ENCODE measurements at regions not wholly inside any gene's neighbourhood (a gene's known extent, or its start where the extent isn't known, plus 50 kb on each side); places are given as distances from the start of the nearest gene placed in this dataset.

- TF ChIP-seq, protein P1, sequence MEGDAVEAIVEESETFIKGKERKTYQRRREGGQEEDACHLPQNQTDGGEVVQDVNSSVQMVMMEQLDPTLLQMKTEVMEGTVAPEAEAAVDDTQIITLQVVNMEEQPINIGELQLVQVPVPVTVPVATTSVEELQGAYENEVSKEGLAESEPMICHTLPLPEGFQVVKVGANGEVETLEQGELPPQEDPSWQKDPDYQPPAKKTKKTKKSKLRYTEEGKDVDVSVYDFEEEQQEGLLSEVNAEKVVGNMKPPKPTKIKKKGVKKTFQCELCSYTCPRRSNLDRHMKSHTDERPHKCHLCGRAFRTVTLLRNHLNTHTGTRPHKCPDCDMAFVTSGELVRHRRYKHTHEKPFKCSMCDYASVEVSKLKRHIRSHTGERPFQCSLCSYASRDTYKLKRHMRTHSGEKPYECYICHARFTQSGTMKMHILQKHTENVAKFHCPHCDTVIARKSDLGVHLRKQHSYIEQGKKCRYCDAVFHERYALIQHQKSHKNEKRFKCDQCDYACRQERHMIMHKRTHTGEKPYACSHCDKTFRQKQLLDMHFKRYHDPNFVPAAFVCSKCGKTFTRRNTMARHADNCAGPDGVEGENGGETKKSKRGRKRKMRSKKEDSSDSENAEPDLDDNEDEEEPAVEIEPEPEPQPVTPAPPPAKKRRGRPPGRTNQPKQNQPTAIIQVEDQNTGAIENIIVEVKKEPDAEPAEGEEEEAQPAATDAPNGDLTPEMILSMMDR (conservative IDR thresholded peaks at IDR 0.05; ENCODE audit: low read depth, low read length) = no peak
- no peak for TF ChIP-seq EZH2phosphoT487 (IDR thresholded peaks at IDR 0.05; ENCODE audit: borderline replicate concordance, low read length)
- Histone ChIP-seq H3K9me3 (ENCODE audit: low read length) (no peaks in the 10 kb centered on the region), H3K4me3 (ENCODE audit: low read length) (no peak overlapping the region), H3K9me2 (replicated peaks; ENCODE audit: low read length) (no peaks in the 10 kb centered on the region), H3K79me2 (ENCODE audit: low read length) (no peaks in the 10 kb centered on the region), H3K36me3 (ENCODE audit: low read depth, low read length) (no peaks in the 10 kb centered on the region), H4K20me1 (ENCODE audit: low read length) (no peaks in the 10 kb centered on the region), H3K4me2 (ENCODE audit: low read length) (no peak overlapping the region), H3F3A (ENCODE audit: low read length, unreplicated experiment) (no peaks in the 10 kb centered on the region), H3K27me3 (ENCODE audit: low read length) (no peaks in the 10 kb centered on the region), H3K4me1 (ENCODE audit: insufficient read depth, low read length) (no peaks in the 10 kb centered on the region), H3K9ac (ENCODE audit: low read length) (no peak overlapping the region), H3K27ac (ENCODE audit: low read length) (no peak overlapping the region), H2AFZ (ENCODE audit: low read length) (no peak overlapping the region)
- ATAC-seq (no peak), DNase-seq (no peak)
- no TSS peak for BruUV-seq (replicated peaks)
- ChIA-PET POLR2A (ENCODE audit: unreplicated experiment) (no interaction called here), CTCF (no interaction called here)
- intact Hi-C loops (cut with micrococcal nuclease) = no loop called here
Measured at GRCh38 chr7:41830271-41830670, 127.4 kb upstream of the INHBA start.

- Histone ChIP-seq H3K4me2 (ENCODE audit: low read length) (no peak overlapping the region), H3K36me3 (ENCODE audit: low read depth, low read length) (no peaks in the 10 kb centered on the region), H3K9me3 (ENCODE audit: low read length) (no peaks in the 10 kb centered on the region), H3K27me3 (ENCODE audit: low read length) (no peaks in the 10 kb centered on the region), H3K27ac (ENCODE audit: low read length) (no peak overlapping the region), H3K9me2 (replicated peaks; ENCODE audit: low read length) (no peaks in the 10 kb centered on the region), H3K4me3 (ENCODE audit: low read length) (no peak overlapping the region), H3K9ac (ENCODE audit: low read length) (no peak overlapping the region), H3K79me2 (ENCODE audit: low read length) (no peaks in the 10 kb centered on the region), H2AFZ (ENCODE audit: low read length) (no peak overlapping the region), H3F3A (ENCODE audit: low read length, unreplicated experiment) (no peaks in the 10 kb centered on the region), H4K20me1 (ENCODE audit: low read length) (no peaks in the 10 kb centered on the region), H3K4me1 (ENCODE audit: insufficient read depth, low read length) (no peaks in the 10 kb centered on the region)
- intact Hi-C loops (cut with micrococcal nuclease) = no loop called here
- ChIA-PET CTCF (no interaction called here), POLR2A (ENCODE audit: unreplicated experiment) (no interaction called here)
- no TSS peak for BruUV-seq (replicated peaks)
- DNase-seq (no peak), ATAC-seq (no peak)
- TF ChIP-seq EZH2 (IDR thresholded peaks at IDR 0.05; ENCODE audit: low read length, unreplicated experiment) (no peak), EZH2phosphoT487 (IDR thresholded peaks at IDR 0.05; ENCODE audit: borderline replicate concordance, low read length) (no peak)
Measured at GRCh38 chr7:41828911-41829310, 126.0 kb upstream of the INHBA start.

- no peak for ATAC-seq
- intact Hi-C loops (cut with micrococcal nuclease) = no loop called here
- H3K9me3 ChIP-seq (ENCODE audit: low read length) = no peaks in the 10 kb centered on the region
Measured at GRCh38 chr7:41826641-41827040, 123.8 kb upstream of the INHBA start.

More at GRCh38 chr7:41826641-41827040, 123.8 kb upstream of the INHBA start:
- Histone ChIP-seq H3K4me2 (ENCODE audit: low read length) (no peak overlapping the region), H3K27me3 (ENCODE audit: low read length) (no peaks in the 10 kb centered on the region), H3F3A (ENCODE audit: low read length, unreplicated experiment) (no peaks in the 10 kb centered on the region), H4K20me1 (ENCODE audit: low read length) (no peaks in the 10 kb centered on the region), H3K9ac (ENCODE audit: low read length) (no peak overlapping the region), H3K9me2 (replicated peaks; ENCODE audit: low read length) (no peaks in the 10 kb centered on the region), H3K79me2 (ENCODE audit: low read length) (no peaks in the 10 kb centered on the region), H3K4me3 (ENCODE audit: low read length) (no peak overlapping the region), H2AFZ (ENCODE audit: low read length) (no peak overlapping the region), H3K36me3 (ENCODE audit: low read depth, low read length) (no peaks in the 10 kb centered on the region), H3K27ac (ENCODE audit: low read length) (no peak overlapping the region), H3K4me1 (ENCODE audit: insufficient read depth, low read length) (no peaks in the 10 kb centered on the region)
- TF ChIP-seq, protein P1 (conservative IDR thresholded peaks at IDR 0.05; ENCODE audit: low read depth, low read length) = no peak
- TF ChIP-seq EZH2phosphoT487 (IDR thresholded peaks at IDR 0.05; ENCODE audit: borderline replicate concordance, low read length) (no peak), EZH2 (IDR thresholded peaks at IDR 0.05; ENCODE audit: low read length, unreplicated experiment) (no peak)
- no peak for DNase-seq
- CTCF ChIA-PET = no interaction called here
- POLR2A ChIA-PET (ENCODE audit: unreplicated experiment) = no interaction called here
- no TSS peak for BruUV-seq (replicated peaks)
